Prostate gland (tissue), 2 donors: ENCODE measurements at regions not wholly inside any gene's neighbourhood (a gene's known extent, or its start where the extent isn't known, plus 50 kb on each side); places are given as distances from the start of the nearest gene placed in this dataset.

Experiments used
- DNase-seq: peaks from one replicate; pipeline ENCODE4 v3.0.0-alpha.2; 2019; ENCODE audit warnings: low spot score
- H3K27ac ChIP-seq, 2 donors: fragments of 200-600 bp; sonication (generic); 2 replicates each; pipeline ENCODE4 v1.5.1; 2017 to 2019
- H3K27me3 ChIP-seq: fragments of 200-600 bp; sonication (generic); replicated peaks from 2 replicates; pipeline ENCODE4 v1.5.1; 2019; ENCODE audit not compliant: insufficient read depth
- H3K36me3 ChIP-seq, 2 donors: fragments of 200-600 bp; sonication (generic); 1 replicate in 1 of 2; 2 replicates in 1 of 2; pipeline versions ENCODE4 v1.5.1 to v1.8.1; 2017 to 2019
- H3K4me1 ChIP-seq: fragments of 200-600 bp; sonication (generic); replicated peaks from 2 replicates; pipeline ENCODE4 v1.5.1; 2019
- H3K4me3 ChIP-seq, 2 donors: fragments of 200-600 bp; sonication (generic); 2 replicates each; pipeline ENCODE4 v1.5.1; 2017 to 2019
- H3K9me3 ChIP-seq: fragments of 200-600 bp; sonication (generic); 2 replicates; pipeline ENCODE4 v1.5.1; 2017
- CTCF ChIP-seq, 4 experiments: fragments of 200-600 bp in 2 of 4; fragments of 450-650 bp in 2 of 4; sonication (generic) in 2 of 4; IDR thresholded peaks; 1 replicate in 3 of 4; 2 replicates in 1 of 4; pipeline ENCODE4 v1.5.1; 2016 to 2019; ENCODE audit warnings: antibody characterized with exemption in 4 of 4, mild to moderate bottlenecking in 2 of 4, moderate library complexity in 2 of 4
- POLR2A ChIP-seq: fragments of 450-650 bp; IDR thresholded peaks from one replicate; pipeline ENCODE4 v1.6.1; 2016; ENCODE audit warnings: antibody characterized with exemption, mild to moderate bottlenecking
- POLR2AphosphoS5 ChIP-seq: sonication (generic); formaldehyde crosslinking; IDR thresholded peaks from one replicate; pipeline ENCODE4 v1.6.1; 2017; ENCODE audit warnings: antibody characterized with exemption
- WGBS: methylation state at CpG from one replicate; pipeline ENCODE4 v1.1.5; 2018; 5-methylcytosine and 5-hydroxymethylcytosine counted together
- intact Hi-C: fragments of 100-400 bp; cut with DNase I; formaldehyde crosslinking; loops from one replicate; pipeline ENCODE4 v1.14.2; 2022

- Histone ChIP-seq H3K27ac (no peak overlapping the region), H3K4me1 (no peaks in the 10 kb centered on the region), H3K9me3 (no peaks in the 10 kb centered on the region), H3K4me3 (no peak overlapping the region), H3K36me3 (no peaks in the 10 kb centered on the region), H3K27me3 (no peaks in the 10 kb centered on the region)
- intact Hi-C loops: no loop called here
- no peak for TF ChIP-seq POLR2A
- TF ChIP-seq CTCF (IDR thresholded peaks at IDR 0.05): no peak
- 68% methylated on average over 2 of the region's 2 CpGs for WGBS
- DNase-seq: no peak
These were observed 414.4 kb downstream of the BRINP1 start for GRCh38 chr9:118954857-118955256.

GRCh38 chr9:118957585-118957984 is 411.6 kb downstream of the BRINP1 start:
- intact Hi-C loops: no loop called here
- H3K4me1 ChIP-seq: no peaks in the 10 kb centered on the region
- TF ChIP-seq CTCF (IDR thresholded peaks at IDR 0.05): no peak
- no peak for TF ChIP-seq POLR2AphosphoS5
- no peak for TF ChIP-seq POLR2A
- 73% methylated on average over 3 of the region's 3 CpGs for WGBS
- DNase-seq: no peak
- H3K27me3 ChIP-seq: no peaks in the 10 kb centered on the region
- H3K36me3 ChIP-seq: no peaks in the 10 kb centered on the region
- no peaks in the 10 kb centered on the region for H3K9me3 ChIP-seq
- H3K4me3 ChIP-seq: no peak overlapping the region
- no peak overlapping the region for H3K27ac ChIP-seq

- TF ChIP-seq POLR2AphosphoS5: no peak
- TF ChIP-seq POLR2A: no peak
- TF ChIP-seq CTCF (IDR thresholded peaks at IDR 0.05): no peak
- no peak overlapping the region for H3K27ac ChIP-seq
- DNase-seq: no peak
- no peaks in the 10 kb centered on the region for H3K36me3 ChIP-seq
- WGBS: 57% methylated on average over 5 of the region's 5 CpGs
- no peaks in the 10 kb centered on the region for H3K4me1 ChIP-seq
- intact Hi-C loops: no loop called here
- no peaks in the 10 kb centered on the region for H3K9me3 ChIP-seq
- H3K27me3 ChIP-seq: no peaks in the 10 kb centered on the region
- no peak overlapping the region for H3K4me3 ChIP-seq
These were observed 409.9 kb downstream of the BRINP1 start for GRCh38 chr9:118959366-118959765.

GRCh38 chr9:118961857-118962256 is 407.4 kb downstream of the BRINP1 start:
- no peak overlapping the region for H3K27ac ChIP-seq
- TF ChIP-seq CTCF (IDR thresholded peaks at IDR 0.05): no peak
- no peak for TF ChIP-seq POLR2A
- TF ChIP-seq POLR2AphosphoS5: no peak

GRCh38 chr9:118962426-118962825 is 406.8 kb downstream of the BRINP1 start:
- no peaks in the 10 kb centered on the region for H3K36me3 ChIP-seq
- intact Hi-C loops: no loop called here
- H3K4me1 ChIP-seq: no peaks in the 10 kb centered on the region
- no peak overlapping the region for H3K4me3 ChIP-seq
- no peaks in the 10 kb centered on the region for H3K9me3 ChIP-seq
- DNase-seq: no peak
- H3K27ac ChIP-seq: no peak overlapping the region
- WGBS: 59% methylated on average over 3 of the region's 3 CpGs
- TF ChIP-seq POLR2A (no peak), CTCF (IDR thresholded peaks at IDR 0.05) (no peak), POLR2AphosphoS5 (no peak)
- no peaks in the 10 kb centered on the region for H3K27me3 ChIP-seq

More at GRCh38 chr9:118961857-118962256, 407.4 kb downstream of the BRINP1 start:
- no peaks in the 10 kb centered on the region for H3K36me3 ChIP-seq
- no peaks in the 10 kb centered on the region for H3K9me3 ChIP-seq
- H3K4me3 ChIP-seq: no peak overlapping the region
- no peak for DNase-seq
- no peaks in the 10 kb centered on the region for H3K4me1 ChIP-seq
- intact Hi-C loops: no loop called here
- no peaks in the 10 kb centered on the region for H3K27me3 ChIP-seq
- 6% methylated on average over 1 of the region's 1 CpG for whole genome bisulfite sequencing
